K562 (cell line): ENCODE measurements at regions not wholly inside any gene's neighbourhood (a gene's known extent, or its start where the extent isn't known, plus 50 kb on each side); places are given as distances from the start of the nearest gene placed in this dataset.

Source experiments
- ATAC-seq: fragments of 200-7000 bp; cut with Tn5 transposase; 3 replicates; pipeline ENCODE4 v1.9.1; 2020; ENCODE audit warnings: moderate library complexity
- BruUV-seq: library from RNA; stranded (reverse); fragments of 400-500 nt; replicated peaks from 2 replicates; lab custom pipeline; 2021; lab: Mats Ljungman, UMichigan
- CTCF ChIA-PET: fragments of 300-600 bp; formaldehyde crosslinking; extraction: SDS; loops from one replicate; lab custom pipeline; 2021; ENCODE audit warnings: low intra/inter-chr PET ratio; lab: Yijun Ruan, JAX
- POLR2A ChIA-PET: fragments of 300-600, 350-650 bp; sonication (Branson Sonifier 250); formaldehyde crosslinking; extraction: SDS; loops from one replicate; lab custom pipeline; 2021; ENCODE audit warnings: antibody characterized with exemption, inconsistent platforms; lab: Yijun Ruan, JAX
- DNase-seq, 4 experiments: peaks; one replicate each; pipeline versions ENCODE4 v3.0.0 to v3.0.0-alpha.2; 2011 to 2018; ENCODE audit warnings: low spot score in 3 of 4, mixed read lengths in 3 of 4; ENCODE audit errors: extremely low read depth in 1 of 4
- FAIRE-seq: peaks from 2 replicates; lab custom pipeline; 2011; peaks lifted over from hg19 to GRCh38; lab: Jason Lieb, UNC
- H2AFZ ChIP-seq: 2 replicates; pipeline ENCODE4 v1.6.0; 2011; ENCODE audit warnings: low read depth, low read length, control low read depth, inconsistent platforms
- H3K27ac ChIP-seq: fragments of 200-600 bp; 3 replicates; pipeline ENCODE4 v1.8.0; 2011; ENCODE audit warnings: low read depth, mild to moderate bottlenecking, control low read depth, inconsistent platforms, low read length, moderate library complexity, mixed read lengths; ENCODE audit errors: extremely low read depth
- H3K27me3 ChIP-seq, 2 experiments: fragments of 300-600 bp in 1 of 2; 2 replicates in 1 of 2; 3 replicates in 1 of 2; pipeline versions ENCODE4 v1.6.0 to v1.8.0; 2011; ENCODE audit warnings: inconsistent platforms in 2 of 2, low read length in 2 of 2, mild to moderate bottlenecking in 1 of 2, mixed read lengths in 1 of 2, moderate library complexity in 1 of 2; ENCODE audit not compliant: control insufficient read depth in 2 of 2, insufficient read depth in 2 of 2
- H3K36me3 ChIP-seq: fragments of 300-600 bp; 3 replicates; pipeline ENCODE4 v1.8.0; 2011; ENCODE audit warnings: mild to moderate bottlenecking, low read length, inconsistent platforms; ENCODE audit not compliant: control insufficient read depth, insufficient read depth
- H3K4me1 ChIP-seq, 2 experiments: fragments of 200-600 bp in 1 of 2; replicated peaks in 1 of 2; 2 replicates in 1 of 2; 3 replicates in 1 of 2; pipeline versions ENCODE4 v1.5.1 to v1.8.0; 2011; ENCODE audit warnings: inconsistent platforms in 2 of 2, low read length in 2 of 2, mild to moderate bottlenecking in 1 of 2, mixed read lengths in 1 of 2, moderate library complexity in 1 of 2; ENCODE audit not compliant: control insufficient read depth in 2 of 2, insufficient read depth in 2 of 2
- H3K4me2 ChIP-seq: 2 replicates; pipeline ENCODE4 v1.6.1; 2011; ENCODE audit warnings: low read length, control low read depth, inconsistent platforms, mixed read lengths; ENCODE audit not compliant: insufficient read depth
- H3K4me3 ChIP-seq: fragments of 200-600 bp; sonication (generic), shearing (Covaris generic); 2 replicates; pipeline ENCODE4 v1.5.1; 2016; ENCODE audit warnings: control low read depth, inconsistent platforms
- H3K79me2 ChIP-seq: fragments of 200-600 bp; 3 replicates; pipeline ENCODE4 v1.8.0; 2011; ENCODE audit warnings: low read length, inconsistent platforms; ENCODE audit not compliant: control insufficient read depth, insufficient read depth
- H3K9ac ChIP-seq, 2 experiments: 2 replicates each; pipeline versions ENCODE4 v1.6.0 to v1.6.1; 2011; ENCODE audit warnings: low read depth in 2 of 2, low read length in 2 of 2, control low read depth in 1 of 2, inconsistent platforms in 1 of 2, mild to moderate bottlenecking in 1 of 2, mixed read lengths in 1 of 2; ENCODE audit not compliant: insufficient read depth in 1 of 2
- H3K9me1 ChIP-seq: one replicate; pipeline ENCODE4 v1.6.0; 2011; ENCODE audit warnings: inconsistent platforms, mild to moderate bottlenecking, low read length, moderate library complexity; ENCODE audit not compliant: control insufficient read depth, insufficient read depth
- H3K9me3 ChIP-seq: replicated peaks from 2 replicates; pipeline ENCODE4 v1.5.1; 2011; ENCODE audit warnings: low read depth, low read length, inconsistent platforms; ENCODE audit not compliant: control insufficient read depth, insufficient read depth
- H4K20me1 ChIP-seq: replicated peaks from 2 replicates; pipeline ENCODE4 v1.6.1; 2011; ENCODE audit warnings: low read length, inconsistent platforms, mixed read lengths; ENCODE audit not compliant: control insufficient read depth, insufficient read depth
- CTCFL ChIP-seq: IDR thresholded peaks from 2 replicates; pipeline ENCODE4 v1.6.1; 2011; ENCODE audit warnings: borderline replicate concordance, low read depth, mild to moderate bottlenecking, moderate library complexity, low read length; ENCODE audit not compliant: insufficient read depth, poor library complexity, severe bottlenecking
- PHF20 ChIP-seq: fragments of 450-650 bp; IDR thresholded peaks from 2 replicates; pipeline ENCODE4 v1.6.1; 2018; ENCODE audit not compliant: partially characterized antibody
- POLR2AphosphoS2 ChIP-seq: IDR thresholded peaks from 2 replicates; pipeline ENCODE4 v1.6.1; 2012; ENCODE audit warnings: low read length, improper control_type of control experiment
- SOX6 ChIP-seq: fragments of 450-650 bp; IDR thresholded peaks from 2 replicates; pipeline ENCODE4 v1.6.1; 2014; ENCODE audit warnings: mild to moderate bottlenecking
- TCFL5 ChIP-seq: fragments of 250-450 bp; sonication (Bioruptor Pico); conservative IDR thresholded peaks from 2 replicates; pipeline ENCODE4 v1.6.1; 2021; ENCODE audit warnings: mild to moderate bottlenecking, moderate library complexity, matching md5 sums
- ZNF224 ChIP-seq: sonication (generic); formaldehyde crosslinking; IDR thresholded peaks from 2 replicates; pipeline ENCODE4 v1.8.0; 2022; ENCODE audit warnings: mild to moderate bottlenecking, missing genetic modification reagents
- ZNF24 ChIP-seq: fragments of 450-650 bp; IDR thresholded peaks from 2 replicates; pipeline ENCODE4 v1.6.1; 2016
- ZNF655 ChIP-seq: fragments of 250-450 bp; sonication (Bioruptor Pico); IDR thresholded peaks from 2 replicates; pipeline ENCODE4 v1.5.0; 2021
- WGBS: fragments of 100-300 bp; shearing (Covaris generic); methylation state at CpG from one replicate; pipeline ENCODE4 v1.1.6; 2016; ENCODE audit warnings: low coverage, mixed read lengths; ENCODE audit not compliant: insufficient coverage; ENCODE audit errors: missing lambda C conversion rate; 5-methylcytosine and 5-hydroxymethylcytosine counted together
- in situ Hi-C: fragments of 300-500 bp; cut with MboI; formaldehyde crosslinking; loops from 4 replicates; pipeline ENCODE4 v1.15.0; 2018; ENCODE audit warnings: inconsistent platforms, mixed read lengths
- intact Hi-C: fragments of 100-400 bp; cut with micrococcal nuclease; formaldehyde crosslinking; loops from 2 replicates; pipeline ENCODE4 v1.14.2; 2022
- TF ChIP-seq, protein P1 (sequence below): fragments of 200-400 bp; formaldehyde crosslinking; IDR thresholded peaks from 2 replicates; pipeline ENCODE4 v1.6.1; 2017; ENCODE audit warnings: mild to moderate bottlenecking, low read depth, low read length, moderate library complexity
- TF ChIP-seq, protein P2 (sequence below): fragments of 250-450 bp; sonication (Bioruptor Pico); IDR thresholded peaks from 2 replicates; pipeline ENCODE4 v1.5.0; 2020; ENCODE audit warnings: mild to moderate bottlenecking
- TF ChIP-seq, protein P3 (sequence below): sonication (generic); formaldehyde crosslinking; IDR thresholded peaks from 2 replicates; pipeline ENCODE4 v1.4.0; 2020; ENCODE audit warnings: mild to moderate bottlenecking, missing genetic modification reagents
- TF ChIP-seq, protein P4 (sequence below), 2 experiments: IDR thresholded peaks; 2 replicates each; pipeline ENCODE4 v1.6.1; 2011; ENCODE audit warnings: borderline replicate concordance in 1 of 2, control low read depth in 1 of 2, low read depth in 1 of 2, low read length in 1 of 2, mild to moderate bottlenecking in 1 of 2, mixed read lengths in 1 of 2, moderate library complexity in 1 of 2; ENCODE audit not compliant: insufficient read depth in 1 of 2, insufficient read length in 1 of 2, poor library complexity in 1 of 2, severe bottlenecking in 1 of 2; ENCODE audit errors: extremely low read depth in 1 of 2

DNA sequence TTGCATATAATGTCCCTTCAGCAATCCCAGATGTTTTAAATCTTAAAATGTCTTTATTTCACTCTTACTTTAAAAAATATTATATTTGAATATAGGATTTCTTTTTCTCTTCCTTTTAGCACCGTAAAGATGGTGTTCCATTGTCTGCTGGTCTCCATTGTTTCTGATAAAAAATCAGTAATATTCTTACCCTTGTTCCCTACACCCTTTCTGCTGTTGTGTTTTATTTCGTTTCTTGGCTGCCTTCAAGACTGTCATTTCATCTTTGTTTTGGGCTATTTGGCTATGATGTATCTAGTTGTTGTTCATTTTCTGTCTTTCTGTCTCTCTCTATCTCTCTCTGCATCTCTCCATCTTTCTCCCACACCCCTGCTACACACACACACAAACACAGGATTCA, 197.9 kb downstream of the IRX2 start:
- Histone ChIP-seq H3K27me3 (no peaks in the 10 kb centered on the region; a peak in 1 of 5 replicates), H2AFZ (no peak overlapping the region), H3K9ac (no peak overlapping the region), H3K36me3 (no peaks in the 10 kb centered on the region), H3K9me3 (no peaks in the 10 kb centered on the region), H3K4me1 (no peaks in the 10 kb centered on the region), H3K79me2 (no peaks in the 10 kb centered on the region), H3K4me2 (no peak overlapping the region), H3K4me3 (no peak overlapping the region), H4K20me1 (no peaks in the 10 kb centered on the region), H3K9me1 (no peaks in the 10 kb centered on the region), H3K27ac (no peak overlapping the region)
- DNase-seq (peak in 2 of 4 experiments; percentile 18 to 26), FAIRE-seq (no peak), ATAC-seq (no peak)
- ChIA-PET CTCF (interaction anchor here (0.6 kb wide), 1 partner anchor 402 kb away, joined by 3 read pairs; no protein-coding TSS in a partner anchor), POLR2A (no interaction called here)
- BruUV-seq, result no TSS peak
- intact Hi-C loops, result no loop called here
- WGBS, result 11% methylated on average over 2 of the region's 2 CpGs
- in situ Hi-C loops, result no loop called here
- TF ChIP-seq, protein P1, sequence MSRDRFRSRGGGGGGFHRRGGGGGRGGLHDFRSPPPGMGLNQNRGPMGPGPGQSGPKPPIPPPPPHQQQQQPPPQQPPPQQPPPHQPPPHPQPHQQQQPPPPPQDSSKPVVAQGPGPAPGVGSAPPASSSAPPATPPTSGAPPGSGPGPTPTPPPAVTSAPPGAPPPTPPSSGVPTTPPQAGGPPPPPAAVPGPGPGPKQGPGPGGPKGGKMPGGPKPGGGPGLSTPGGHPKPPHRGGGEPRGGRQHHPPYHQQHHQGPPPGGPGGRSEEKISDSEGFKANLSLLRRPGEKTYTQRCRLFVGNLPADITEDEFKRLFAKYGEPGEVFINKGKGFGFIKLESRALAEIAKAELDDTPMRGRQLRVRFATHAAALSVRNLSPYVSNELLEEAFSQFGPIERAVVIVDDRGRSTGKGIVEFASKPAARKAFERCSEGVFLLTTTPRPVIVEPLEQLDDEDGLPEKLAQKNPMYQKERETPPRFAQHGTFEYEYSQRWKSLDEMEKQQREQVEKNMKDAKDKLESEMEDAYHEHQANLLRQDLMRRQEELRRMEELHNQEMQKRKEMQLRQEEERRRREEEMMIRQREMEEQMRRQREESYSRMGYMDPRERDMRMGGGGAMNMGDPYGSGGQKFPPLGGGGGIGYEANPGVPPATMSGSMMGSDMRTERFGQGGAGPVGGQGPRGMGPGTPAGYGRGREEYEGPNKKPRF, result no peak
- TF ChIP-seq, protein P2, sequence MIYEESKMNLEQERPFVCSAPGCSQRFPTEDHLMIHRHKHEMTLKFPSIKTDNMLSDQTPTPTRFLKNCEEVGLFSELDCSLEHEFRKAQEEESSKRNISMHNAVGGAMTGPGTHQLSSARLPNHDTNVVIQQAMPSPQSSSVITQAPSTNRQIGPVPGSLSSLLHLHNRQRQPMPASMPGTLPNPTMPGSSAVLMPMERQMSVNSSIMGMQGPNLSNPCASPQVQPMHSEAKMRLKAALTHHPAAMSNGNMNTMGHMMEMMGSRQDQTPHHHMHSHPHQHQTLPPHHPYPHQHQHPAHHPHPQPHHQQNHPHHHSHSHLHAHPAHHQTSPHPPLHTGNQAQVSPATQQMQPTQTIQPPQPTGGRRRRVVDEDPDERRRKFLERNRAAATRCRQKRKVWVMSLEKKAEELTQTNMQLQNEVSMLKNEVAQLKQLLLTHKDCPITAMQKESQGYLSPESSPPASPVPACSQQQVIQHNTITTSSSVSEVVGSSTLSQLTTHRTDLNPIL (CRISPR knock-in tag), result no peak
- TF ChIP-seq, protein P3, sequence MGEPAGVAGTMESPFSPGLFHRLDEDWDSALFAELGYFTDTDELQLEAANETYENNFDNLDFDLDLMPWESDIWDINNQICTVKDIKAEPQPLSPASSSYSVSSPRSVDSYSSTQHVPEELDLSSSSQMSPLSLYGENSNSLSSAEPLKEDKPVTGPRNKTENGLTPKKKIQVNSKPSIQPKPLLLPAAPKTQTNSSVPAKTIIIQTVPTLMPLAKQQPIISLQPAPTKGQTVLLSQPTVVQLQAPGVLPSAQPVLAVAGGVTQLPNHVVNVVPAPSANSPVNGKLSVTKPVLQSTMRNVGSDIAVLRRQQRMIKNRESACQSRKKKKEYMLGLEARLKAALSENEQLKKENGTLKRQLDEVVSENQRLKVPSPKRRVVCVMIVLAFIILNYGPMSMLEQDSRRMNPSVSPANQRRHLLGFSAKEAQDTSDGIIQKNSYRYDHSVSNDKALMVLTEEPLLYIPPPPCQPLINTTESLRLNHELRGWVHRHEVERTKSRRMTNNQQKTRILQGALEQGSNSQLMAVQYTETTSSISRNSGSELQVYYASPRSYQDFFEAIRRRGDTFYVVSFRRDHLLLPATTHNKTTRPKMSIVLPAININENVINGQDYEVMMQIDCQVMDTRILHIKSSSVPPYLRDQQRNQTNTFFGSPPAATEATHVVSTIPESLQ (CRISPR knock-in tag), result no peak
- TF ChIP-seq SOX6 (no peak), CTCFL (no peak), ZNF224 (no peak), POLR2AphosphoS2 (no peak), TCFL5 (CRISPR knock-in tag) (no peak), ZNF24 (no peak), ZNF655 (CRISPR knock-in tag) (no peak), PHF20 (no peak)
- TF ChIP-seq, protein P4, sequence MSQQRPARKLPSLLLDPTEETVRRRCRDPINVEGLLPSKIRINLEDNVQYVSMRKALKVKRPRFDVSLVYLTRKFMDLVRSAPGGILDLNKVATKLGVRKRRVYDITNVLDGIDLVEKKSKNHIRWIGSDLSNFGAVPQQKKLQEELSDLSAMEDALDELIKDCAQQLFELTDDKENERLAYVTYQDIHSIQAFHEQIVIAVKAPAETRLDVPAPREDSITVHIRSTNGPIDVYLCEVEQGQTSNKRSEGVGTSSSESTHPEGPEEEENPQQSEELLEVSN (IDR thresholded peaks at IDR 0.05; ENCODE audit: borderline replicate concordance in 1 of 2, extremely low read depth in 1 of 2, insufficient read depth in 1 of 2, insufficient read length in 1 of 2, low read depth in 1 of 2, low read length in 1 of 2, poor library complexity in 1 of 2, severe bottlenecking in 1 of 2), result no peak
